DOHH2 (cell line): ENCODE measurements at regions not wholly inside any gene's neighbourhood (a gene's known extent, or its start where the extent isn't known, plus 50 kb on each side); places are given as distances from the start of the nearest gene placed in this dataset.

ENCODE experiments used
- H3F3A ChIP-seq: fragments of 200-600 bp; sonication (generic), shearing (Covaris generic); 2 replicates; pipeline ENCODE4 v1.6.0; 2016; ENCODE audit warnings: antibody characterized with exemption, mild to moderate bottlenecking; ENCODE audit not compliant: control insufficient read depth, insufficient read depth
- H3K27ac ChIP-seq: fragments of 200-600 bp; sonication (generic); 2 replicates; pipeline ENCODE4 v1.5.1; 2014; ENCODE audit warnings: low read depth, mild to moderate bottlenecking, low read length, moderate library complexity
- H3K27me3 ChIP-seq: fragments of 200-600 bp; sonication (generic); 2 replicates; pipeline ENCODE4 v1.6.1; 2014; ENCODE audit warnings: mild to moderate bottlenecking, low read length, mixed read lengths; ENCODE audit not compliant: control insufficient read depth
- H3K36me3 ChIP-seq: fragments of 200-600 bp; sonication (generic); 2 replicates; pipeline ENCODE4 v1.6.1; 2014; ENCODE audit warnings: mild to moderate bottlenecking, low read length, moderate library complexity, mixed read lengths; ENCODE audit not compliant: control insufficient read depth
- H3K4me1 ChIP-seq: fragments of 200-600 bp; sonication (generic); 2 replicates; pipeline ENCODE4 v1.6.1; 2014; ENCODE audit warnings: mild to moderate bottlenecking, low read length, mixed read lengths; ENCODE audit not compliant: control insufficient read depth
- H3K4me2 ChIP-seq: fragments of 200-600 bp; sonication (generic); 2 replicates; pipeline ENCODE4 v1.6.0; 2014; ENCODE audit warnings: mild to moderate bottlenecking, low read length, moderate library complexity
- H3K4me3 ChIP-seq: fragments of 200-600 bp; sonication (generic); 2 replicates; pipeline ENCODE4 v1.5.1; 2014; ENCODE audit warnings: mild to moderate bottlenecking, low read length, mixed read lengths
- H3K79me2 ChIP-seq: fragments of 200-600 bp; sonication (generic); 2 replicates; pipeline ENCODE4 v1.6.1; 2014; ENCODE audit warnings: mild to moderate bottlenecking, low read length, mixed read lengths; ENCODE audit not compliant: control insufficient read depth
- H3K9me2 ChIP-seq: fragments of 200-600 bp; sonication (generic); replicated peaks from 2 replicates; pipeline ENCODE4 v1.6.1; 2014; ENCODE audit warnings: mild to moderate bottlenecking, low read length, mixed read lengths; ENCODE audit not compliant: control insufficient read depth
- H3K9me3 ChIP-seq: fragments of 200-600 bp; sonication (generic); 2 replicates; pipeline ENCODE4 v1.6.1; 2014; ENCODE audit warnings: antibody characterized with exemption, low read length, mixed read lengths; ENCODE audit not compliant: control insufficient read depth, insufficient read depth
- H4K20me1 ChIP-seq: fragments of 200-600 bp; sonication (generic); 2 replicates; pipeline ENCODE4 v1.6.0; 2014; ENCODE audit warnings: low read depth, mild to moderate bottlenecking, antibody characterized with exemption, low read length, moderate library complexity; ENCODE audit not compliant: control insufficient read depth, insufficient read depth
- CTCF ChIP-seq: fragments of 200-600 bp; sonication (generic); IDR thresholded peaks from one replicate; pipeline ENCODE4 v1.5.1; 2014; ENCODE audit warnings: antibody characterized with exemption, mild to moderate bottlenecking, low read depth, low read length; ENCODE audit not compliant: poor library complexity, severe bottlenecking
- EZH2phosphoT487 ChIP-seq: fragments of 200-600 bp; sonication (generic); IDR thresholded peaks from 2 replicates; pipeline ENCODE4 v1.6.1; 2017; ENCODE audit warnings: borderline replicate concordance, mild to moderate bottlenecking, antibody characterized with exemption, low read length, moderate library complexity, mixed read lengths

- TF ChIP-seq CTCF (no peak), EZH2phosphoT487 (no peak)
- Histone ChIP-seq H3K4me3 (no peak overlapping the region), H3K4me2 (no peak overlapping the region), H3K9me2 (no peaks in the 10 kb centered on the region), H3K27ac (no peak overlapping the region), H3K36me3 (no peaks in the 10 kb centered on the region), H3K9me3 (no peaks in the 10 kb centered on the region), H3K4me1 (no peaks in the 10 kb centered on the region), H4K20me1 (no peaks in the 10 kb centered on the region), H3K27me3 (no peaks in the 10 kb centered on the region), H3K79me2 (no peaks in the 10 kb centered on the region), H3F3A (no peaks in the 10 kb centered on the region)
Observed at GRCh38 chr2:236682651-236683422, 113.2 kb downstream of the ACKR3 start.

GRCh38 chr2:236684504-236685256 is 115.1 kb downstream of the ACKR3 start:
- Histone ChIP-seq H3K9me2 (no peaks in the 10 kb centered on the region), H3K36me3 (no peaks in the 10 kb centered on the region), H3K4me3 (no peak overlapping the region), H3K27ac (no peak overlapping the region), H3K27me3 (no peaks in the 10 kb centered on the region), H3K79me2 (no peaks in the 10 kb centered on the region), H4K20me1 (no peaks in the 10 kb centered on the region), H3K4me2 (no peak overlapping the region), H3K4me1 (no peaks in the 10 kb centered on the region), H3K9me3 (no peaks in the 10 kb centered on the region), H3F3A (no peaks in the 10 kb centered on the region)
- no peak for TF ChIP-seq CTCF
- no peak for TF ChIP-seq EZH2phosphoT487

GRCh38 chr2:236685361-236685760 is 115.7 kb downstream of the ACKR3 start:
- H3K79me2 ChIP-seq, result no peaks in the 10 kb centered on the region
- H3F3A ChIP-seq, result no peaks in the 10 kb centered on the region
- no peaks in the 10 kb centered on the region for H4K20me1 ChIP-seq
- H3K9me3 ChIP-seq, result no peaks in the 10 kb centered on the region
- H3K27me3 ChIP-seq, result no peaks in the 10 kb centered on the region
- no peaks in the 10 kb centered on the region for H3K9me2 ChIP-seq
- no peak overlapping the region for H3K4me3 ChIP-seq
- H3K36me3 ChIP-seq, result no peaks in the 10 kb centered on the region
- H3K27ac ChIP-seq, result no peak overlapping the region
- no peak overlapping the region for H3K4me2 ChIP-seq
- TF ChIP-seq CTCF (no peak), EZH2phosphoT487 (no peak)
- no peaks in the 10 kb centered on the region for H3K4me1 ChIP-seq
